RPMI7951 (cell line): ENCODE measurements at regions not wholly inside any gene's neighbourhood (a gene's known extent, or its start where the extent isn't known, plus 50 kb on each side); places are given as distances from the start of the nearest gene placed in this dataset.
"Not testable (repeated sequence)": the region's sequence is repeated elsewhere in the genome, so short reads cannot be mapped to it uniquely, and the experiment has no call there.

ENCODE experiments used
- DNase-seq: peaks from one replicate; pipeline ENCODE4 v3.0.0-alpha.2; 2012; ENCODE audit warnings: low read depth

- not testable (repeated sequence) for DNase-seq
Measured at GRCh38 chr11:135011313-135011712, 599.3 kb upstream of the B3GAT1 start.

DNA sequence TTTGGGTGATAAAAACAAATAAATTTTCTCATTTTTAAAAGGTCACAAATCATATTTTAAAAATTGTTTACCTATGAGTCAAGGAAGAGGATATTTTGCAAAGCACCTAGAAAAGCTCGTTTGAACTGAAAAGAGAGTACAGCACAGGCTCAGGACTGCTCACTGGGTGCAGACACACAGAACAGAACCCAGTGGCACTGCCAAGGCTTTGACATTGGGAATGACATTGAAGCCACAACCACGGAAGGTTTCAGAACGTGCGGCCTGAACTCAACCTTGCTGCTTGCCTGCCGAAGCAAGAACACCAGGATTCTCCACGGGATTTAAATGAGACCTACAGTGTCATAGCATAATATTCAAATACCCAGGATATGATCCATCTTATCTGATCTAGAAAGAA lies 597.1 kb upstream of the B3GAT1 start:
- no peak for DNase-seq

GRCh38 chr11:135008412-135008811 lies 596.4 kb upstream of the B3GAT1 start:
- DNase-seq, result no peak

DNA sequence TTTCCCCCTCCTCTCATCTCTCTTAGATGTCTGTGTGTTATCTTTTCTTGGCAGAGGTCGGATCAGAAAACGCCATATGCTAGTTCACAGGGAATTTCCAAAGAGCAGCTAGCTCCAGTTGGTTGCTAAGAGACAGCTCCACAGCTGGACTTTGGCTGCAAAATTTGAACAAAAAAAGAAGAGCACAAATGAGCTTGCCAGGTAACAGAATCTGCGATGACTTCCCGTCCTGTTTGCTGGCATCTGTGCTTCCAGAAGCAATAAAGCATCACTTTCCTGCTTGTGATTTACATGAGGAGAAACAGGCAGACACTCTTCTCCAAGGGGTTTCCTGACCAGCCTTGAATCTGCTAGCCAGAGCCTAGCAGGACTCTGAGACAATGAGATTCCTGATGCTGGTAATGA lies 596.0 kb upstream of the B3GAT1 start:
- DNase-seq, result no peak

- peak; percentile 3 for DNase-seq
Measured at GRCh38 chr11:135006800-135007199, 594.8 kb upstream of the B3GAT1 start.

- no peak for DNase-seq
Measured at GRCh38 chr11:135004495-135004894, 592.5 kb upstream of the B3GAT1 start.

DNA sequence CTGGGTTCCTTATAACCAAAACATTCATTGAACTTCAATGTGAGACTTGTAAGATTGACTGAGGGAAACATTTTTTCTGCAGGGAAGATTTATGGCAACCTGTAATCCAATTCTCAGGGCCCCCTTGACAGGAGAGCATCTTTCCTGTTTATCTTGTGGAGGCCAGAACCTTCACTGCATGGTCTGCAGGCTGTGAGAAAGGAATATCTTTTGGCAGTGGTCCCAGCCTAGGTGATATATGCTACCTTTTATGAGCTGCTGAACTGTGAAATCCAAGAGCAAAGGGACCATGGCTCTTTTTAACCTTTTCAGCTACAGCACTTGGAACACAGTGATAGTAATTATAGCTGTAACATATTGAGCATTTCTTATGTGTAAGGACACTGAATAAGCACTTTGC lies 590.2 kb upstream of the B3GAT1 start:
- no peak for DNase-seq

DNA sequence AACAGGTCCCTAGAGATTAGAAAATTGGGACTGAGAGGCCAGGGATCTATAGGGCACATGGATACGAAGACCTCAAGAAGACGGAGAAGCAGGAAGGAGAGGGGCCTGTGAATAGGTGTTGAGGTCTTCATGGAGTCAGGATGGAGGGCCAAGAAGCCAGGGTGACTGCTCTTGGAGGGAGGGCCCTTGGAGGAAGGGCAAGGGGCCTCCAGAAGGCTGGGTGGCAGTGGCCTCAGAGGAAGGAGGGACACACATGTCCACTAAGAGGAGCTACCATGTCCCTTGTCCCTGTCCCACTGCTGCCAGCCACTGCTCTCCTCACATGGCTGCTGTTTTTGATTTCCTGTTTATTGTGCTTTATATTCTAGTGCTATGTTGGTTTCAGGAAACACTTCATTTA lies 589.5 kb upstream of the B3GAT1 start:
- no peak for DNase-seq

DNA sequence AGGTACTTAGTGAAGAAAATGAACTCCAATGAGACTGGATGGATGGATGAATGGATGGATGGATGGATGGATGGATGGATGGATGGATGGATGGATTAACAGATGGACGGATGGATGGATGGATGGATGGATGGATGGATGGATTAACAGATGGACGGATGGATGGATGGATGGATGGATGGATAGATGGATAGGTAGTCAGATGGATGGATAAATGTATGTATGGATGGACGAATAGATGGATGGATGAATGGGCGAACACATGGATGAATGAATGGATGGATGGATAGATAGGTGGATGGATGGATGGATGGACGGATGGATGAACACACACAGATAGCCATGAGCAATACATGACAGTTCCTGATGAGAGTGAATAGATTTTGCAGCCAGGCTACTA lies 589.0 kb upstream of the B3GAT1 start:
- not testable (repeated sequence) for DNase-seq

GRCh38 chr11:134999590-134999989 lies 587.5 kb upstream of the B3GAT1 start:
- DNase-seq, result no peak

DNA sequence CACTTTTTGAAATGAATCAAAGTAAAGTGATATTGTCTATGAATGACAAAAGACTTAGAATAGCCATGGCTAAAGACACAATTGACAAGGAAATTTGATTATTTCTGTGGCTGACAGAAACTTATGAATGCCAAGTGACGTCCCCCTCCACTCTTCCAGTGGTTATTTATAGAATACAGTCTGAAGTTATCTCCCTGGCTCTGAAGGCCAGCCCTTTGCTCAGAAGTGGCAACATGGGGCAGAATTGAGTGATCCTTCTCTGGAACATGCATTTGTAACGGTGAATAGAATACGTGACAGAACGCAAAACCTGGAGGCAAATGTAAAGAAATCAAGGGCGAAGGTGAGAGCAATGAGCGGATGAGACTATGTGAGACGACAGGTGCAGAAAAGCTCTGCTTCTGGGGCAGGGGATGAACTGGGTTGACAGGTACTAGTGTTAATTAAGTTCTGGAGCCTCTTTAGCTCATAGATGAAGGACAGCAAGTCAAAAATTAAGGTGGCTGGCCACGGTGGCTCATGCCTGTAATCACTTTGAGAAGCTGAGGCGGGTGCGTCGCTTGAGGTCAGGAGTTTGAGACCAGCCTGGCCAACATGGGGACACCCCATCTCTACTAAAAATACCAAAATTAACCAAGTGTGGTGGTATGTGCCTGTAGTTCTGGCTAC lies 585.7 kb upstream of the B3GAT1 start:
- no peak for DNase-seq

- DNase-seq, result peak; percentile 4
Measured at GRCh38 chr11:134995741-134996140, 583.7 kb upstream of the B3GAT1 start.

GRCh38 chr11:134994431-134994830 lies 582.4 kb upstream of the B3GAT1 start:
- DNase-seq, result no peak

DNA sequence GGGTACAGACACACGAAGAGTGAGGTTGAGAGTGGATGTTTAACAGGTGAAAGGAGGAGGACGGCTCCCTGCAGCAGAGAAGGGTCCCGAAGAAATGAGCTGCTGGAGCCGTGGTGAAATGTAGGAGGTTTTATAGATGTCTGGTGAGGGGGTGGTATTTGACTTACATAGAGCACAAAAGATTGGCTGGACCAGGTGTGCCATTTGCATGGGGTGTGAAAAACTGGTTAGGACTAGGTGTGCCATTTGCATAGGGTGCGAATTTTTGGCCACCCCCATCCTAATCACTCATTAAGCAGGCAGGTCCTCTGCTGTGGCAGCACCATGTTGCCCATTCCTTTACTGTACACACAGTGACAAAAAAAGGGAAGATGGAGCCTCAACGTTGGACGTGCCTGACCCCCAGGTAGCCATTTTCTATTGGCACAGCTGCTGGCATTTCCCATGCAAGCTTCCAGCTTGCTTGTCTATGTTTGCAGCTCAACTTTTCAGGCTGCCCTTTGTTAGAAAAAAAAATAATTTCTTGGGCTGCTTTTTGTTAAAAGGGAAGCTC lies 581.7 kb upstream of the B3GAT1 start:
- no peak for DNase-seq

DNA sequence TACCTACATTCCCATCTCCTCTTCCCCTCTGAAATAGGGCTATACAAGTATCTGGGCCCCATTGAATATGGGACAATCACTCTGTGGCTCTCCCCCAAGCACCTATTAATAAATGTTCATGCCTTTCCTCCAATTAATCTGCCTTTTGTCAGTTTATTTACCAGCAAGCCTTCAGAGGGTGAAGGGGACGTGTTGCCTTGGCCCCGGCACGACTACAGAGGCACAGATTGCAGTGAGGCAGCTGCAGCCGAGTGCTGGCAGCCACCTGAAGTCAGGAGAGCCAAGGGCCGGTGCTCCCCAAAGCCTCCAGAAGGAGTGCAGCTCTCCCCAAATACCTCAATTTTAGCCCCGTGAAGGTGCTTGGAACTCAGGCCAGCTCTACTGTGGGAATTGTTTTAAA lies 580.9 kb upstream of the B3GAT1 start:
- no peak for DNase-seq

DNA sequence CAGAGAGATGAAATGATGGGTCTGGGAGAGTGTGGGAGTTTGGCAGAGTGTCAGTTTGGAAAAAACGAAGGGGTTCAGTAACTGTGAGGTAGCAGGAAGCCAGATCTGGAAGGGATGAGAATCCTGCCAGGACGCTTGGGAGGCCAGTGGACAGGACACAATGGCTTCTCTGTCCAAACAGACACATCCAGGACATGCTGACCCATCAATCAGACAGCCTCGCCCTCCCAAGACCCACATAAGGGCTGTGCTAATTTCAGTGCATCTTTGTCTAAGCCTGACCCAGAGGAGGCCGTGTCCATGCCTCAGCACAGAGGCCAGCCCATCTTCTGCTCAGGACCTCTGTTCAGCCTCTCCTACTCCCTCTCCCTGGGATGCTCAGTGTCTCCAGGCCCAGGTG lies 576.5 kb upstream of the B3GAT1 start:
- DNase-seq, result peak; percentile 33

DNA sequence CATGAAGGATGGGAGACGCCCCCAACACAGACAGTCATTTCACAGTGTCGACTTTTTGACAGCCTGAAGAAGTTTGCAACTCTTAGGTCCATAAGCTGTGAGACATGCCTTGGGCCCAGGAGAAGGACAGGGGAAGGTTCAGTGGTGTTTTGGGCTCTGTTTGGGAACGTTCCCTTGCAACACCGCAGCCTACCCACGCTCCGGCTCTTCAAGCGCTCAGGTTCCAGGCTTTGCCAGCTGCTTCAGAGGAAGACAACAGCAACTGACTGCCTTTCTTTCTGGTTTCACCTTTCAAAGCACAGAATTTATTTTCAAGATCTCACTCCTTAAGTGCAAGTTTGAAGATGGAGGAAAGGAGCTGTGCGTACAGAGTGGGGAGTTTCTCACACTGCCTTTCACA lies 575.8 kb upstream of the B3GAT1 start:
- no peak for DNase-seq

- no peak for DNase-seq
Measured at GRCh38 chr11:134987223-134987768, 575.3 kb upstream of the B3GAT1 start.

DNA sequence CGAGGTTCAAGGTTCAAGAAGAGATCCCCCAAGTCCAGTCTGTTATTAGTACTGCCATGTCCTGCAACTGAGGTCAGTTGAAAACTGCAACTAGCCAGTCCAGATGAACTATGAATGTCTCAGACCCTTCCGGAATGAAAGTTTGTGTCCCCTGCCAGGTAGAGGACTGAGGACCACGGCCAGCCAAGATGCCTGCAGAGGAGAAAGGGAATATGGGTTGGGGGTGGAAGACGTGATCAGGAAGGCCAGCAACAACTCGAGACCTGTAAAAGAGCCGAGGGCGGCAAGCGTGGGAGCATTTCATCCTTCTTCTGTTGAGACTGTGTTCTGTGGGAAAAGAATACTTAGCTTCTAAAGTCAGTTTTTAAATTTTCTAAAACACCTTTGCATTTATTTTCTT lies 572.4 kb upstream of the B3GAT1 start:
- no peak for DNase-seq

- not testable (repeated sequence) for DNase-seq
Measured at GRCh38 chr11:134982432-134982831, 570.4 kb upstream of the B3GAT1 start.

DNA sequence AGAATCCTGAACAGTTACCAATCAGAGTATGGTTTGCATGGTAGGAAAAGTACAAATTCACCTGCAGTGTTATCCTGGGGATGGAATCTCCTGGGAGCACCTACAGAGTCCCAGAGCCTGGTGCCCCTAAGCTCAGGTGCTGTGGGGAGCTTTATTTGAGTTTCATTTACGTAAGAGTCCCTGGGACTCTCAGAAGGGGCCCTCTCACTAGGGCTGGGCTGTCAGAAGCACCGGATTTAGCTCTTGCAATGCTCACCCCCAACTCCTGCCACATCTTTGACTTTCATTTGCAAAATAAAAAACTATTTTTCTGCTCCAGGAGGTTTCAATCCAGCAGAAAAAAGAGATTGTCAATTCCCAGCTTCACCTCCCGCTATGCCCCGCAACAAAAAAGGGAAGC lies 569.8 kb upstream of the B3GAT1 start:
- no peak for DNase-seq

- no peak for DNase-seq
Measured at GRCh38 chr11:134980819-134981710, 569.0 kb upstream of the B3GAT1 start.

DNA sequence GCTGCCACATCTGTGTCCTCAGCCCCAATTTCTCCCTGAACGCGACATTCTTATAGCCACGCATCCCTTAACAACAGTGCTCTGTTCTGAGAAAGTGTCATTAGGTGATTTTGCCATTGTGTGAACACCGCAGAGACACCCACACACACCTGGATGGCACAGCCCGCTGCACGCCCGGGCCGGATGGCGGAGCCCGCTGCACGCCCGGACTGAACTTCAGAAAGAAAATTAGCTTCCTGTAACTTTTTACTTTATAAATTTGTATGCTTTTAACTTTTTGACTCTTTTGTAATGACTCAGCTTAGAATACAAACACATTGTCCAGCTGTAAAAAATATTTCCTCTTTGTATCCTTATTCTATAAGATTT lies 567.0 kb upstream of the B3GAT1 start:
- DNase-seq, result not testable (repeated sequence)
